Activated naive CD4-positive, alpha-beta T cell treated with anti-CD3 and anti-CD28 coated beads for 36 hours (primary cell): ENCODE measurements at regions not wholly inside any gene's neighbourhood (a gene's known extent, or its start where the extent isn't known, plus 50 kb on each side); places are given as distances from the start of the nearest gene placed in this dataset.

ENCODE experiments used
- CTCF ChIA-PET: fragments of 350-600 bp; sonication (Branson Sonifier 250); formaldehyde crosslinking; loops from one replicate; lab custom pipeline; 2021; ENCODE audit warnings: antibody characterized with exemption; lab: Charles Lee
- DNase-seq: peaks from one replicate; pipeline ENCODE4 v3.0.0-alpha.2; 2020
- H3K27ac Mint-ChIP-seq: one replicate; pipeline ENCODE4 v1.8.0; 2021; ENCODE audit warnings: mild to moderate bottlenecking, mixed read lengths
- H3K27me3 Mint-ChIP-seq: one replicate; pipeline ENCODE4 v1.8.0; 2021; ENCODE audit warnings: low read depth, mixed read lengths
- H3K36me3 Mint-ChIP-seq: one replicate; pipeline ENCODE4 v1.8.0; 2021; ENCODE audit warnings: low read depth, mixed read lengths
- H3K4me1 Mint-ChIP-seq: one replicate; pipeline ENCODE4 v1.8.0; 2021; ENCODE audit warnings: low read depth, mixed read lengths
- H3K4me3 Mint-ChIP-seq: one replicate; pipeline ENCODE4 v1.8.0; 2021; ENCODE audit warnings: mild to moderate bottlenecking, moderate library complexity, mixed read lengths
- H3K9me3 Mint-ChIP-seq: one replicate; pipeline ENCODE4 v1.8.0; 2021; ENCODE audit warnings: mixed read lengths
- intact Hi-C: fragments of 100-400 bp; cut with micrococcal nuclease; formaldehyde crosslinking; loops from one replicate; pipeline ENCODE4 v1.15.1; 2023

- Mint-ChIP-seq H3K27me3 (no peaks in the 10 kb centered on the region), H3K4me1 (peaks cover 3% of the 10 kb centered on the region), H3K4me3 (no peak overlapping the region), H3K27ac (no peak overlapping the region), H3K36me3 (no peaks in the 10 kb centered on the region), H3K9me3 (peaks cover 3% of the 10 kb centered on the region)
- DNase-seq = no peak
- intact Hi-C loops = no loop called here
- CTCF ChIA-PET = interaction anchor here (0.8 to 1.3 kb wide), 2 partner anchors 29 to 31 kb away, joined by 3 read pairs; no protein-coding TSS in a partner anchor
Measured at GRCh38 chr14:21880918-21881317, 207.3 kb upstream of the OR4E1 start.

- intact Hi-C loops = no loop called here
- no peak for DNase-seq
- no peaks in the 10 kb centered on the region for H3K27me3 Mint-ChIP-seq
- H3K4me1 Mint-ChIP-seq = peaks cover 28% of the 10 kb centered on the region
- no peaks in the 10 kb centered on the region for H3K9me3 Mint-ChIP-seq
- no peaks in the 10 kb centered on the region for H3K36me3 Mint-ChIP-seq
- H3K4me3 Mint-ChIP-seq = no peak overlapping the region
- H3K27ac Mint-ChIP-seq = no peak overlapping the region
- CTCF ChIA-PET = interaction anchor here (1.3 kb wide), 1 partner anchor 14 kb away, joined by 4 read pairs; no protein-coding TSS in a partner anchor
Measured at GRCh38 chr14:21875791-21876190, 202.2 kb upstream of the OR4E1 start.

- intact Hi-C loops = no loop called here
- CTCF ChIA-PET = interaction anchor here (1.3 to 1.7 kb wide), 2 partner anchors 13 to 39 kb away, joined by 4 to 5 read pairs; no protein-coding TSS in a partner anchor
- peaks cover 33% of the 10 kb centered on the region for H3K4me1 Mint-ChIP-seq
Measured at GRCh38 chr14:21874946-21875345, 201.3 kb upstream of the OR4E1 start.

GRCh38 chr14:21874167-21874566, 200.5 kb upstream of the OR4E1 start:
- H3K27ac Mint-ChIP-seq = no peak overlapping the region
- no peaks in the 10 kb centered on the region for H3K9me3 Mint-ChIP-seq
- H3K27me3 Mint-ChIP-seq = no peaks in the 10 kb centered on the region
- H3K4me3 Mint-ChIP-seq = no peak overlapping the region
- DNase-seq = no peak
- intact Hi-C loops = no loop called here
- H3K4me1 Mint-ChIP-seq = peaks cover 35% of the 10 kb centered on the region
- H3K36me3 Mint-ChIP-seq = no peaks in the 10 kb centered on the region
- CTCF ChIA-PET = interaction anchor here (1.3 to 1.7 kb wide), 3 partner anchors 12 to 40 kb away, joined by 4 to 5 read pairs (median 4); no protein-coding TSS in a partner anchor

More at GRCh38 chr14:21874946-21875345, 201.3 kb upstream of the OR4E1 start:
- Mint-ChIP-seq H3K9me3 (no peaks in the 10 kb centered on the region), H3K27ac (no peak overlapping the region), H3K27me3 (no peaks in the 10 kb centered on the region), H3K36me3 (no peaks in the 10 kb centered on the region), H3K4me3 (no peak overlapping the region)
- DNase-seq = peak; percentile 21

GRCh38 chr14:21868442-21869046, 194.9 kb upstream of the OR4E1 start:
- Mint-ChIP-seq H3K27me3 (no peaks in the 10 kb centered on the region), H3K27ac (peak overlapping the region; percentile 83), H3K4me1 (peaks cover 42% of the 10 kb centered on the region), H3K36me3 (no peaks in the 10 kb centered on the region), H3K4me3 (peak overlapping the region; percentile 71), H3K9me3 (no peaks in the 10 kb centered on the region)
- CTCF ChIA-PET = interaction anchor here (0.7 to 1.8 kb wide), 16 partner anchors 17 to 701 kb away, joined by 3 to 8 read pairs (median 4); no protein-coding TSS in a partner anchor
- intact Hi-C loops = loop anchor here (1.0 to 10.0 kb wide), 10 partner anchors 18 to 986 kb away; no protein-coding TSS in a partner anchor
- DNase-seq = peak; percentile 95

- H3K36me3 Mint-ChIP-seq = no peaks in the 10 kb centered on the region
- peak overlapping the region; percentile 82 for H3K27ac Mint-ChIP-seq
- CTCF ChIA-PET = interaction anchor here (1.0 to 1.1 kb wide), 2 partner anchors 15 to 703 kb away, joined by 3 to 5 read pairs; no protein-coding TSS in a partner anchor
- H3K27me3 Mint-ChIP-seq = no peaks in the 10 kb centered on the region
- no peak overlapping the region for H3K4me3 Mint-ChIP-seq
- no peaks in the 10 kb centered on the region for H3K9me3 Mint-ChIP-seq
- peaks cover 41% of the 10 kb centered on the region for H3K4me1 Mint-ChIP-seq
- intact Hi-C loops = loop anchor here (5.0 to 10.0 kb wide), 4 partner anchors 625 to 987 kb away; no protein-coding TSS in a partner anchor
- DNase-seq = no peak
Measured at GRCh38 chr14:21867541-21867940, 193.9 kb upstream of the OR4E1 start.

DNA sequence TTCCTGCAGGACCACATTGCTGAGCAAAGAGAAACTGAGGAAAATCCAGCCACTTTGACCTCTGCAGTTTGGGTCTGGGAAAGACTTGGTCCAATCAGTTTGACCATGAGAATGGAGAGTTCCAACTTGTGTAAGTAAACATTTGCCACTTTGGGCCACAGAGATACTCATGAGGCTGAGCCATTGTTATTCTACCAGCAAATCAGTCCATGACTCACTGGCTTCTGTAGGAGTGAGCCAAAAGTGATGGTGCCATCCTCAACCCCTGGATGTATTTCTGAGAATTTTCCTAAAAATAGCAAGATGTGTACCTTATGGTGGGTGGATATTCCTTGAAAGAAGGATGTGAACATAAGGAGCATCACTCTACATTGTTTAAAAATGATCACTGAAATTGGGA, 192.9 kb upstream of the OR4E1 start:
- DNase-seq = no peak
- Mint-ChIP-seq H3K4me1 (peaks cover 41% of the 10 kb centered on the region), H3K27ac (peak overlapping the region; percentile 71), H3K36me3 (peaks cover 4% of the 10 kb centered on the region), H3K9me3 (no peaks in the 10 kb centered on the region), H3K4me3 (peak overlapping the region; percentile 13), H3K27me3 (no peaks in the 10 kb centered on the region)
- CTCF ChIA-PET = interaction anchor here (0.7 to 1.1 kb wide), 3 partner anchors 14 to 704 kb away, joined by 3 to 5 read pairs (median 3); no protein-coding TSS in a partner anchor
- intact Hi-C loops = loop anchor here (5.0 to 10.0 kb wide), 4 partner anchors 626 to 988 kb away; no protein-coding TSS in a partner anchor

- H3K4me3 Mint-ChIP-seq = peak overlapping the region; percentile 59
- intact Hi-C loops = loop anchor here (10.0 kb wide), 1 partner anchor 992 kb away; no protein-coding TSS in a partner anchor
- peaks cover 4% of the 10 kb centered on the region for H3K36me3 Mint-ChIP-seq
- CTCF ChIA-PET = interaction anchor here (0.7 to 1.2 kb wide), 2 partner anchors 11 to 15 kb away, joined by 3 read pairs; no protein-coding TSS in a partner anchor
- no peak for DNase-seq
- H3K27ac Mint-ChIP-seq = peak overlapping the region; percentile 87
- H3K27me3 Mint-ChIP-seq = no peaks in the 10 kb centered on the region
- peaks cover 28% of the 10 kb centered on the region for H3K4me1 Mint-ChIP-seq
- no peaks in the 10 kb centered on the region for H3K9me3 Mint-ChIP-seq
Measured at GRCh38 chr14:21863289-21863688, 189.7 kb upstream of the OR4E1 start.

- peak overlapping the region; percentile 69 for H3K4me3 Mint-ChIP-seq
- DNase-seq = no peak
- H3K36me3 Mint-ChIP-seq = peaks cover 6% of the 10 kb centered on the region
- H3K27ac Mint-ChIP-seq = peak overlapping the region; percentile 84
- no peaks in the 10 kb centered on the region for H3K27me3 Mint-ChIP-seq
- peaks cover 12% of the 10 kb centered on the region for H3K4me1 Mint-ChIP-seq
- CTCF ChIA-PET = interaction anchor here (0.6 to 4.0 kb wide), 9 partner anchors 9 to 650 kb away, joined by 3 to 32 read pairs (median 4); no protein-coding TSS in a partner anchor
- intact Hi-C loops = loop anchor here (2.0 to 10.0 kb wide), 2 partner anchors 14 to 994 kb away; no protein-coding TSS in a partner anchor
- no peaks in the 10 kb centered on the region for H3K9me3 Mint-ChIP-seq
Measured at GRCh38 chr14:21861153-21861552, 187.5 kb upstream of the OR4E1 start.

DNA sequence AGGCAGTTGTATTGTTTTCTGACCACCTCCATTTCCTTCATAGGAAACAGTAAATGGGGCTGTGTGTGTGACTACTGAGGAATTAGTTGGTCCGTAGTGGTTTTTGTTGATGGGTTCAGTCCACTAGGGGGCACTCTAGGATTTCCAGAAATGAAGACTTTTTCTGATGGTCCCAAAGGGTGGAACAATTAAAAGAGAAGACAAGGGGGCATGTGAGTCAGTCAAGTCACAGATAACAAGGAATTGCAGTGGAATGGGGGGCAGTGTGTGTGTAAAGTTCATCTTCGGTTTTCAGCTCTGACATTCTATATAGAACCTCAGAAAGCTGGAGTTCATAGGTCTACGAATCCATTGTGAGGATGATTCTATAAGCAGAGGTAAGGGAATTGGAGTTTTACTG, 186.6 kb upstream of the OR4E1 start:
- intact Hi-C loops = loop anchor here (2.0 to 10.0 kb wide), 2 partner anchors 13 to 995 kb away; no protein-coding TSS in a partner anchor
- CTCF ChIA-PET = interaction anchor here (0.6 to 4.0 kb wide), 6 partner anchors 8 to 118 kb away, joined by 3 to 32 read pairs (median 6); no protein-coding TSS in a partner anchor
- Mint-ChIP-seq H3K4me1 (peaks cover 12% of the 10 kb centered on the region), H3K27me3 (no peaks in the 10 kb centered on the region), H3K4me3 (peak overlapping the region; percentile 55), H3K36me3 (peaks cover 8% of the 10 kb centered on the region), H3K9me3 (no peaks in the 10 kb centered on the region), H3K27ac (peak overlapping the region; percentile 78)
- peak; percentile 64 for DNase-seq

DNA sequence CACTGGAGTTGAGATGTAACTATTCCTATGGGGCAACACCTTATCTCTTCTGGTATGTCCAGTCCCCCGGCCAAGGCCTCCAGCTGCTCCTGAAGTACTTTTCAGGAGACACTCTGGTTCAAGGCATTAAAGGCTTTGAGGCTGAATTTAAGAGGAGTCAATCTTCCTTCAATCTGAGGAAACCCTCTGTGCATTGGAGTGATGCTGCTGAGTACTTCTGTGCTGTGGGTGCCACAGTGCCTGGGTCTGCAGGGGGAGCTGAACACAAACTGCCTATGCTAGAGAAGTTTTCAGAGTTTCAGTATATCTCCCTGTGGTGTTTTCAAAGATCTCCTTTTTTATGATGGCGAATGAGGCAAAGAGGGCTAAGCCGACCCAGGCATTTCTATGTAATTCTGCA, 179.2 kb upstream of the OR4E1 start:
- CTCF ChIA-PET = interaction anchor here (0.7 to 1.9 kb wide), 19 partner anchors 8 to 485 kb away, joined by 3 to 9 read pairs (median 4); no protein-coding TSS in a partner anchor
- DNase-seq = no peak
- no peaks in the 10 kb centered on the region for H3K9me3 Mint-ChIP-seq
- H3K4me3 Mint-ChIP-seq = peak overlapping the region; percentile 68
- intact Hi-C loops = loop anchor here (5.0 kb wide), 1 partner anchor 85 kb away; no protein-coding TSS in a partner anchor
- H3K27ac Mint-ChIP-seq = peak overlapping the region; percentile 86
- peaks cover 26% of the 10 kb centered on the region for H3K36me3 Mint-ChIP-seq
- H3K27me3 Mint-ChIP-seq = peaks cover 7% of the 10 kb centered on the region
- peaks cover 13% of the 10 kb centered on the region for H3K4me1 Mint-ChIP-seq
